B cell (primary cell): ENCODE measurements at regions not wholly inside any gene's neighbourhood (a gene's known extent, or its start where the extent isn't known, plus 50 kb on each side); places are given as distances from the start of the nearest gene placed in this dataset.

Source experiments
- ATAC-seq: fragments of 200-7000 bp; cut with Tn5 transposase; one replicate; pipeline ENCODE4 v1.10.0; 2021; ENCODE audit warnings: low read depth, mild to moderate bottlenecking, moderate number of reproducible peaks, moderate library complexity
- CTCF ChIA-PET: fragments of 350-600 bp; sonication (Branson Sonifier 250); formaldehyde crosslinking; loops from one replicate; lab custom pipeline; 2021; ENCODE audit warnings: antibody characterized with exemption, inconsistent platforms; lab: Charles Lee
- POLR2A ChIA-PET: fragments of 350-600 bp; sonication (Branson Sonifier 250); formaldehyde crosslinking; loops from one replicate; lab custom pipeline; 2021; ENCODE audit warnings: antibody characterized with exemption; lab: Charles Lee
- DNase-seq: peaks from one replicate; pipeline ENCODE4 v3.0.0; 2013
- H2AFZ ChIP-seq: 2 replicates; pipeline ENCODE4 v1.6.1; 2012; ENCODE audit warnings: mild to moderate bottlenecking, low read depth, low read length; ENCODE audit not compliant: insufficient read depth, poor library complexity, severe bottlenecking
- H3K27ac ChIP-seq, 2 donors: 1 replicate in 1 of 2; 2 replicates in 1 of 2; pipeline ENCODE4 v1.5.1; 2012 to 2013; ENCODE audit warnings: low read length in 2 of 2, mild to moderate bottlenecking in 2 of 2, moderate library complexity in 1 of 2
- H3K27me3 ChIP-seq, 4 experiments: fragments of 200-600 bp in 1 of 4; sonication (generic) in 1 of 4; replicated peaks in 1 of 4; 1 replicate in 2 of 4; 2 replicates in 2 of 4; pipeline versions ENCODE4 v1.6.1 to v1.7.0; 2013 to 2016; ENCODE audit warnings: low read length in 3 of 4, mild to moderate bottlenecking in 2 of 4, mixed read lengths in 1 of 4, moderate library complexity in 1 of 4; ENCODE audit not compliant: insufficient read depth in 4 of 4, control insufficient read depth in 3 of 4; ENCODE audit errors: control extremely low read depth in 1 of 4
- H3K36me3 ChIP-seq, 2 experiments: replicated peaks in 1 of 2; 1 replicate in 1 of 2; 2 replicates in 1 of 2; pipeline versions ENCODE4 v1.6.1 to v1.7.1; 2013; ENCODE audit warnings: low read length in 1 of 2; ENCODE audit not compliant: insufficient read depth in 2 of 2, control insufficient read depth in 1 of 2; ENCODE audit errors: control extremely low read depth in 1 of 2, extremely low read depth in 1 of 2
- H3K4me1 ChIP-seq, 2 donors: fragments of 200-600 bp in 1 of 2; sonication (generic) in 1 of 2; 1 replicate in 1 of 2; 2 replicates in 1 of 2; pipeline versions ENCODE4 v1.5.1 to v1.6.1; 2013 to 2017; ENCODE audit warnings: low read length in 2 of 2; ENCODE audit not compliant: control insufficient read depth in 2 of 2, insufficient read depth in 2 of 2
- H3K4me2 ChIP-seq: replicated peaks from 2 replicates; pipeline ENCODE3; 2012; ENCODE audit warnings: mild to moderate bottlenecking, low read depth, low read length; ENCODE audit not compliant: poor library complexity, severe bottlenecking
- H3K4me3 ChIP-seq, 5 experiments: fragments of 200-600 bp in 1 of 5; sonication (generic) in 1 of 5; 1 replicate in 3 of 5; 2 replicates in 2 of 5; pipeline versions ENCODE4 v1.5.1 to v1.7.0; 2011 to 2016; ENCODE audit warnings: low read length in 4 of 5, mild to moderate bottlenecking in 4 of 5, low read depth in 2 of 5, control low read depth in 1 of 5, moderate library complexity in 1 of 5; ENCODE audit not compliant: insufficient read depth in 1 of 5; ENCODE audit errors: control extremely low read depth in 1 of 5, extremely low read depth in 1 of 5
- H3K79me2 ChIP-seq: fragments of 200-600 bp; sonication (generic); one replicate; pipeline ENCODE4 v1.6.0; 2016; ENCODE audit warnings: low read length; ENCODE audit not compliant: control insufficient read depth, insufficient read depth
- H3K9ac ChIP-seq: fragments of 200-600 bp; sonication (generic); 2 replicates; pipeline ENCODE4 v1.6.1; 2017; ENCODE audit warnings: mild to moderate bottlenecking, low read length, moderate library complexity
- H3K9me3 ChIP-seq, 3 donors: one replicate each; pipeline versions ENCODE4 v1.6.1 to v1.7.1; 2013; ENCODE audit warnings: low read length in 2 of 3; ENCODE audit not compliant: control insufficient read depth in 2 of 3, insufficient read depth in 1 of 3; ENCODE audit errors: control extremely low read depth in 1 of 3
- H4K20me1 ChIP-seq: 2 replicates; pipeline ENCODE4 v1.6.0; 2012; ENCODE audit warnings: mild to moderate bottlenecking, low read length; ENCODE audit not compliant: insufficient read depth, control insufficient read depth, poor library complexity, severe bottlenecking
- H3K27ac Mint-ChIP-seq: one replicate; pipeline ENCODE4 v1.8.0; 2021; ENCODE audit warnings: mixed read lengths
- H3K27me3 Mint-ChIP-seq: one replicate; pipeline ENCODE4 v1.8.0; 2021; ENCODE audit warnings: mixed read lengths
- H3K4me1 Mint-ChIP-seq: one replicate; pipeline ENCODE4 v1.8.0; 2021; ENCODE audit warnings: mixed read lengths
- H3K4me3 Mint-ChIP-seq: one replicate; pipeline ENCODE4 v1.8.0; 2021; ENCODE audit warnings: mixed read lengths
- H3K9me3 Mint-ChIP-seq: one replicate; pipeline ENCODE4 v1.8.0; 2022; ENCODE audit warnings: mixed read lengths; ENCODE audit not compliant: insufficient read depth
- CTCF ChIP-seq: fragments of 200-600 bp; IDR thresholded peaks from one replicate; pipeline ENCODE4 v1.8.0; 2022; ENCODE audit warnings: antibody characterized with exemption, mild to moderate bottlenecking
- EZH2 ChIP-seq: IDR thresholded peaks from 2 replicates; pipeline ENCODE4 v1.6.1; 2012; ENCODE audit warnings: borderline replicate concordance, low read depth, mild to moderate bottlenecking, moderate library complexity, low read length; ENCODE audit not compliant: insufficient read depth, poor library complexity, severe bottlenecking
- WGBS: methylation state at CpG from one replicate; pipeline ENCODE4 v1.1.5; 2013; ENCODE audit warnings: missing lambda C conversion rate; ENCODE audit not compliant: insufficient coverage; 5-methylcytosine and 5-hydroxymethylcytosine counted together
- intact Hi-C: fragments of 100-400 bp; cut with micrococcal nuclease; formaldehyde crosslinking; loops from one replicate; pipeline ENCODE4 v1.10.0; 2022

- no peak overlapping the region for H3K4me3 Mint-ChIP-seq
- TF ChIP-seq CTCF = no peak
- no peak for TF ChIP-seq EZH2
- no peaks in the 10 kb centered on the region for H3K27me3 ChIP-seq
- ChIA-PET POLR2A (no interaction called here), CTCF (interaction anchor here (1.1 kb wide), 1 partner anchor 9 kb away, joined by 3 read pairs; no protein-coding TSS in a partner anchor)
- peaks cover 7 to 9% of the 10 kb centered on the region in 2 donors for H3K4me1 ChIP-seq
- peaks cover 0 to 5% (median 0%) of the 10 kb centered on the region in 3 donors for H3K9me3 ChIP-seq
- H3K9ac ChIP-seq = no peak overlapping the region
- no peaks in the 10 kb centered on the region for H4K20me1 ChIP-seq
- DNase-seq = no peak
- peak overlapping the region; percentile 6 for H3K27ac Mint-ChIP-seq
- 89% methylated on average over 3 of the region's 3 CpGs for WGBS
- H3K27me3 Mint-ChIP-seq = no peaks in the 10 kb centered on the region
- intact Hi-C loops = no loop called here
- no peak overlapping the region for H3K4me3 ChIP-seq
- peaks cover 10% of the 10 kb centered on the region for H3K4me1 Mint-ChIP-seq
- H3K27ac ChIP-seq = no peak overlapping the region
- H3K79me2 ChIP-seq = no peaks in the 10 kb centered on the region
- H3K9me3 Mint-ChIP-seq = peaks cover 2% of the 10 kb centered on the region
- ATAC-seq = no peak
- no peaks in the 10 kb centered on the region for H3K36me3 ChIP-seq
- peak overlapping the region; percentile 1 for H2AFZ ChIP-seq
- H3K4me2 ChIP-seq = no peak overlapping the region
Measured at GRCh38 chr21:14600569-14601297, 54.6 kb upstream of the SAMSN1 start.

GRCh38 chr21:14598065-14598464, 52.0 kb upstream of the SAMSN1 start:
- no peak overlapping the region for H3K27ac ChIP-seq
- H4K20me1 ChIP-seq = no peaks in the 10 kb centered on the region
- peaks cover 9% of the 10 kb centered on the region for H3K4me1 Mint-ChIP-seq
- intact Hi-C loops = no loop called here
- POLR2A ChIA-PET = no interaction called here
- no peaks in the 10 kb centered on the region for H3K27me3 Mint-ChIP-seq
- H3K79me2 ChIP-seq = no peaks in the 10 kb centered on the region
- H3K27me3 ChIP-seq = no peaks in the 10 kb centered on the region
- no peak overlapping the region for H3K4me2 ChIP-seq
- CTCF ChIA-PET = no interaction called here
- H3K36me3 ChIP-seq = no peaks in the 10 kb centered on the region
- no peak overlapping the region for H2AFZ ChIP-seq
- DNase-seq (no peak), ATAC-seq (no peak)
- peaks cover 0 to 5% (median 0%) of the 10 kb centered on the region in 3 donors for H3K9me3 ChIP-seq
- H3K9ac ChIP-seq = no peak overlapping the region
- no peak overlapping the region for H3K4me3 Mint-ChIP-seq
- H3K4me3 ChIP-seq = no peak overlapping the region
- no peak overlapping the region for H3K27ac Mint-ChIP-seq
- TF ChIP-seq CTCF (no peak), EZH2 (no peak)
- H3K4me1 ChIP-seq = peaks cover 7 to 9% of the 10 kb centered on the region in 2 donors
- peaks cover 2% of the 10 kb centered on the region for H3K9me3 Mint-ChIP-seq
